Epithelial cell of proximal tubule (primary cell): ENCODE measurements at regions not wholly inside any gene's neighbourhood (a gene's known extent, or its start where the extent isn't known, plus 50 kb on each side); places are given as distances from the start of the nearest gene placed in this dataset.
"Not testable (repeated sequence)": the region's sequence is repeated elsewhere in the genome, so short reads cannot be mapped to it uniquely, and the experiment has no call there.

ENCODE experiments used
- DNase-seq: peaks from one replicate; pipeline ENCODE4 v3.0.0-alpha.2; 2011; ENCODE audit warnings: low read depth
- H3K4me3 ChIP-seq: 2 replicates; pipeline ENCODE4 v1.5.1; 2011; ENCODE audit warnings: low read depth, mild to moderate bottlenecking, low read length
- TF ChIP-seq, protein P1 (sequence below): conservative IDR thresholded peaks from 2 replicates; pipeline ENCODE4 v1.5.1; 2012; ENCODE audit warnings: low read depth, mild to moderate bottlenecking, low read length

- no peak for DNase-seq
- TF ChIP-seq, protein P1, sequence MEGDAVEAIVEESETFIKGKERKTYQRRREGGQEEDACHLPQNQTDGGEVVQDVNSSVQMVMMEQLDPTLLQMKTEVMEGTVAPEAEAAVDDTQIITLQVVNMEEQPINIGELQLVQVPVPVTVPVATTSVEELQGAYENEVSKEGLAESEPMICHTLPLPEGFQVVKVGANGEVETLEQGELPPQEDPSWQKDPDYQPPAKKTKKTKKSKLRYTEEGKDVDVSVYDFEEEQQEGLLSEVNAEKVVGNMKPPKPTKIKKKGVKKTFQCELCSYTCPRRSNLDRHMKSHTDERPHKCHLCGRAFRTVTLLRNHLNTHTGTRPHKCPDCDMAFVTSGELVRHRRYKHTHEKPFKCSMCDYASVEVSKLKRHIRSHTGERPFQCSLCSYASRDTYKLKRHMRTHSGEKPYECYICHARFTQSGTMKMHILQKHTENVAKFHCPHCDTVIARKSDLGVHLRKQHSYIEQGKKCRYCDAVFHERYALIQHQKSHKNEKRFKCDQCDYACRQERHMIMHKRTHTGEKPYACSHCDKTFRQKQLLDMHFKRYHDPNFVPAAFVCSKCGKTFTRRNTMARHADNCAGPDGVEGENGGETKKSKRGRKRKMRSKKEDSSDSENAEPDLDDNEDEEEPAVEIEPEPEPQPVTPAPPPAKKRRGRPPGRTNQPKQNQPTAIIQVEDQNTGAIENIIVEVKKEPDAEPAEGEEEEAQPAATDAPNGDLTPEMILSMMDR, result no peak
- H3K4me3 ChIP-seq, result no peak overlapping the region
Observed at GRCh38 chr15:25250906-25251622, 187.8 kb downstream of the UBE3A start.

- DNase-seq, result no peak
- H3K4me3 ChIP-seq, result no peak overlapping the region
- TF ChIP-seq, protein P1, result no peak
Observed at GRCh38 chr15:25251700-25252390, 187.0 kb downstream of the UBE3A start.

- not testable (repeated sequence) for H3K4me3 ChIP-seq, DNase-seq
Observed at GRCh38 chr15:25253048-25253973, 185.5 kb downstream of the UBE3A start.

DNA sequence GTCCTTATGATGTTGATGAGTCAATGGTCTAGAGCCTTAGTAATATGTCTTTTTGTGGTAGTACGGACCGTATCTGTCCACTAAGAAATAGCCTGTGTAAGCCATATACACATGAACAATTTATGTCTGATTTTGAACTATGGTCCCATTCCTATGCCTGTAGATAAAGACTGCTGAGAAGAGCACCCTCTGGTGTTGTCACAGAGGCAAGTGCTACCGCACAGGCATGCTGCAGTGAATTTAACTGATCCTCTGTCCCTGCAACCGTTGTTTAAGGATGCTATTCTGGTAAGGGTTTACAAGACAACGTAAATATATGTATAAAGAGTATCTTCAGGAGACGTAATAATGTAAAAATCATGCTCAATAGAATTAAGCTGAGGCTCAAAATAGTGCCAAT is 170.7 kb downstream of the UBE3A start:
- no peak overlapping the region for H3K4me3 ChIP-seq
- DNase-seq, result no peak
- TF ChIP-seq, protein P1, result no peak
